Progenitor cell of endocrine pancreas (in vitro differentiated cells): ENCODE measurements at regions not wholly inside any gene's neighbourhood (a gene's known extent, or its start where the extent isn't known, plus 50 kb on each side); places are given as distances from the start of the nearest gene placed in this dataset.

Source experiments
- DNase-seq: peaks from one replicate; pipeline ENCODE4 v3.0.0; 2021; ENCODE audit warnings: low spot score; ENCODE audit not compliant: unreplicated experiment
- H3K27ac Mint-ChIP-seq: 2 replicates; pipeline ENCODE4 v1.8.0; 2021; ENCODE audit warnings: mild to moderate bottlenecking, moderate library complexity, mixed read lengths
- H3K27me3 Mint-ChIP-seq: 2 replicates; pipeline ENCODE4 v1.8.0; 2021; ENCODE audit warnings: mixed read lengths
- H3K36me3 Mint-ChIP-seq: 2 replicates; pipeline ENCODE4 v1.8.0; 2022; ENCODE audit warnings: mixed read lengths; ENCODE audit not compliant: insufficient read depth
- H3K4me1 Mint-ChIP-seq: 2 replicates; pipeline ENCODE4 v1.8.0; 2021; ENCODE audit warnings: low read depth, mixed read lengths
- H3K4me3 Mint-ChIP-seq: 2 replicates; pipeline ENCODE4 v1.8.0; 2021; ENCODE audit warnings: low read depth, mild to moderate bottlenecking, moderate library complexity, mixed read lengths
- H3K9me3 Mint-ChIP-seq: 2 replicates; pipeline ENCODE4 v1.8.0; 2021; ENCODE audit warnings: low read depth, mixed read lengths
- TF ChIP-seq, protein P1 (sequence below): fragments of 200-600 bp; sonication (generic); IDR thresholded peaks from one replicate; pipeline ENCODE4 v1.5.0; 2021; ENCODE audit warnings: antibody characterized with exemption, mild to moderate bottlenecking; ENCODE audit not compliant: unreplicated experiment

DNA sequence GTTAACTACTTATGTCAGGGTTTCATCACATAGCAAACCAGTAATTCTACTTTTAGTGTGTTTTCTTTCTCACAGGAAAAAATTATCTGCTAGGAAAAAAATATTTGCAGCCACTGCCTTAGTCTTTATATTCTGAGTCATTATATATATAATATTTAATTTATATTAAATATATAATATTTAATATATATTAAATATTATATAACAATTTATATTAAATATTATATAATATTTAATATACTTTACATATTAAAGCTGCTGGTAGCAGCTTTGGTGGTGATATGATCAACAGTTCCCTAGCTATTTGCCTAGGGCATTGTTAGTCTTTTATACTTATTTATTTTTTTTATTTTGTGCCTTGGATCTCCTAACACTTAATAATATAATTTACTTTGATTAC is 381.6 kb downstream of the STIM2 start:
- Mint-ChIP-seq H3K36me3 (no peaks in the 10 kb centered on the region), H3K27ac (no peak overlapping the region), H3K9me3 (peaks cover 3% of the 10 kb centered on the region), H3K4me3 (no peak overlapping the region), H3K4me1 (no peaks in the 10 kb centered on the region), H3K27me3 (no peaks in the 10 kb centered on the region)
- no peak for DNase-seq
- TF ChIP-seq, protein P1, sequence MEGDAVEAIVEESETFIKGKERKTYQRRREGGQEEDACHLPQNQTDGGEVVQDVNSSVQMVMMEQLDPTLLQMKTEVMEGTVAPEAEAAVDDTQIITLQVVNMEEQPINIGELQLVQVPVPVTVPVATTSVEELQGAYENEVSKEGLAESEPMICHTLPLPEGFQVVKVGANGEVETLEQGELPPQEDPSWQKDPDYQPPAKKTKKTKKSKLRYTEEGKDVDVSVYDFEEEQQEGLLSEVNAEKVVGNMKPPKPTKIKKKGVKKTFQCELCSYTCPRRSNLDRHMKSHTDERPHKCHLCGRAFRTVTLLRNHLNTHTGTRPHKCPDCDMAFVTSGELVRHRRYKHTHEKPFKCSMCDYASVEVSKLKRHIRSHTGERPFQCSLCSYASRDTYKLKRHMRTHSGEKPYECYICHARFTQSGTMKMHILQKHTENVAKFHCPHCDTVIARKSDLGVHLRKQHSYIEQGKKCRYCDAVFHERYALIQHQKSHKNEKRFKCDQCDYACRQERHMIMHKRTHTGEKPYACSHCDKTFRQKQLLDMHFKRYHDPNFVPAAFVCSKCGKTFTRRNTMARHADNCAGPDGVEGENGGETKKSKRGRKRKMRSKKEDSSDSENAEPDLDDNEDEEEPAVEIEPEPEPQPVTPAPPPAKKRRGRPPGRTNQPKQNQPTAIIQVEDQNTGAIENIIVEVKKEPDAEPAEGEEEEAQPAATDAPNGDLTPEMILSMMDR = no peak

DNA sequence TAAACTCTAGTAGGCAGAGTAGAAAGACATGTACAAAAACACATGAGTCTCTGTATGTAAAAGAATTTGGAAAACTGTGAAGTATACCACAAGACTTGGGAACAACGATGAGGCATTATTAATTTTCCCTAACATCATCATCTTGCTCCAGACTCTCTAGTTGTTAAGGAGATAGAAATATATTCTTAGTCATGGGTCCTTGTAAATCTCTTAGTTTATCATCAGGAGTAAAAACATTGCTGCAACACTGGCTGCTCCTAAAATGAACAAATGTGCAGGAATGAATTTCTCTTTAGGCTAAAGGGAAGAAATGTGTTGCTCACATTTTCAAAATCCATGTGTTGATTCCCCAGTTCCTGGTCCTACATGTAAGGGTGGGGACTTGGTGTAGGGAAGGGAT is 384.6 kb downstream of the STIM2 start:
- Mint-ChIP-seq H3K9me3 (peaks cover 6% of the 10 kb centered on the region), H3K27me3 (no peaks in the 10 kb centered on the region), H3K36me3 (no peaks in the 10 kb centered on the region), H3K4me3 (no peak overlapping the region), H3K4me1 (no peaks in the 10 kb centered on the region), H3K27ac (no peak overlapping the region)
- DNase-seq = no peak
- TF ChIP-seq, protein P1 = no peak

DNA sequence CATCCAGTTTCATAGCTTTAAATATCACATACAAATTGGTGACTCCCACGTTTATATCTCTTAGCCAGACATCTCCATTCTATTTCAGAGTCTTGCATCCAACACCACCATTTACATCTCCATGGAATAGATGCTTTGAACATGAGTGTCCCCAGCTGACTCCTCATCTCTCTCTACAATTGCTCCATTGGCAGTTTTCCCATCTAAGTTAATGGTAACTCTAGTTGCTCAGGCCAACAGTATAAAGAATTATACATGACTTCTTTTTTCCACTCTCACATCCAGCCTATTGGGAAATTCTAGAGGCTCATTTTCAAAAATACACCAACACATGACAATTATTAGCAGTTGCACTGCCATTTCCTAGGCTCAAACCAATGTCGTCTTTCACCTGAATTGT is 388.2 kb downstream of the STIM2 start:
- Mint-ChIP-seq H3K27ac (no peak overlapping the region), H3K4me1 (no peaks in the 10 kb centered on the region), H3K27me3 (no peaks in the 10 kb centered on the region), H3K4me3 (no peak overlapping the region), H3K36me3 (no peaks in the 10 kb centered on the region), H3K9me3 (peaks cover 4% of the 10 kb centered on the region)
- DNase-seq = no peak
- TF ChIP-seq, protein P1 = no peak

DNA sequence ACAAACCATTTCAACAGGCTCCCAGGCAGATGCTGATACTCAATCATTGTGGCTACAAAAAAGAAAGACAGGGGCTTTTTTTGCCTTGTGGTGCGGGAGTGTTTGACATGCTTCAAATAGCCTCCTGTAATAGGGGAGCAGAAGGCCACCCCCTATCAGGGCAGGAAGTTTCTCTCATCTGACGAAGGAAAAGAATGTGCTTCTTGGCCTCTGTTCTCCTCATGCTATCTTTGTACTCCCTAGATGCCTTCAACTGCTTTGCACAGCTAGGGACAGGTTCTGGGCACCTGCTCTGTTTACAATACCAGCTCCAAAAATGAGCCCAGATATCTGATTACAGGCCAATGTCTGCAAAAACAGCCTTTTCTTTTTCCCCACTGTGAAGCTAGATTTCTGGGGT is 391.1 kb downstream of the STIM2 start:
- H3K4me1 Mint-ChIP-seq = no peaks in the 10 kb centered on the region
- H3K4me3 Mint-ChIP-seq = no peak overlapping the region
- H3K27me3 Mint-ChIP-seq = no peaks in the 10 kb centered on the region
- H3K27ac Mint-ChIP-seq = no peak overlapping the region
- DNase-seq = no peak
- H3K36me3 Mint-ChIP-seq = no peaks in the 10 kb centered on the region
- H3K9me3 Mint-ChIP-seq = peaks cover 4% of the 10 kb centered on the region
- TF ChIP-seq, protein P1 = no peak

GRCh38 chr4:27267339-27267969 is 406.8 kb downstream of the STIM2 start:
- Mint-ChIP-seq H3K27me3 (no peaks in the 10 kb centered on the region), H3K9me3 (peaks cover 4% of the 10 kb centered on the region), H3K4me3 (no peak overlapping the region), H3K36me3 (no peaks in the 10 kb centered on the region), H3K27ac (no peak overlapping the region), H3K4me1 (no peaks in the 10 kb centered on the region)
- TF ChIP-seq, protein P1 = no peak
- DNase-seq = no peak
